GM12874 (cell line): ENCODE measurements at regions not wholly inside any gene's neighbourhood (a gene's known extent, or its start where the extent isn't known, plus 50 kb on each side); places are given as distances from the start of the nearest gene placed in this dataset.

Experiments used
- CTCF ChIP-seq: IDR thresholded peaks from 2 replicates; pipeline ENCODE4 v1.5.1; 2011; ENCODE audit warnings: low read depth, mild to moderate bottlenecking, control low read depth, low read length, moderate library complexity; ENCODE audit not compliant: insufficient read depth

GRCh38 chr10:93208717-93209464 is 135.2 kb downstream of the CYP26A1 start:
- TF ChIP-seq CTCF: no peak

- no peak for TF ChIP-seq CTCF
These were observed 138.3 kb downstream of the CYP26A1 start for GRCh38 chr10:93211991-93212390.

GRCh38 chr10:93215312-93215711 is 141.6 kb downstream of the CYP26A1 start:
- no peak for TF ChIP-seq CTCF

GRCh38 chr10:93216341-93216985 is 142.8 kb downstream of the CYP26A1 start:
- no peak for TF ChIP-seq CTCF

- TF ChIP-seq CTCF: no peak
These were observed 144.7 kb downstream of the CYP26A1 start for GRCh38 chr10:93218386-93218785.

- TF ChIP-seq CTCF: no peak
These were observed 145.7 kb downstream of the CYP26A1 start for GRCh38 chr10:93219347-93219746.

GRCh38 chr10:93220296-93221170 is 146.8 kb downstream of the CYP26A1 start:
- TF ChIP-seq CTCF: no peak
